Uterus (tissue), 2 donors: ENCODE measurements at regions not wholly inside any gene's neighbourhood (a gene's known extent, or its start where the extent isn't known, plus 50 kb on each side); places are given as distances from the start of the nearest gene placed in this dataset.

Experiments
- CTCF ChIP-seq, 4 experiments: fragments of 200-600 bp in 2 of 4; fragments of 450-650 bp in 2 of 4; sonication (generic) in 2 of 4; IDR thresholded peaks; one replicate each; pipeline ENCODE4 v1.5.1; 2016 to 2019; ENCODE audit warnings: antibody characterized with exemption in 4 of 4, mild to moderate bottlenecking in 2 of 4, moderate library complexity in 1 of 4
- POLR2A ChIP-seq, 2 donors: fragments of 450-650 bp; IDR thresholded peaks; one replicate each; pipeline ENCODE4 v1.6.1; 2016; ENCODE audit warnings: antibody characterized with exemption in 2 of 2, mild to moderate bottlenecking in 1 of 2, moderate library complexity in 1 of 2

DNA sequence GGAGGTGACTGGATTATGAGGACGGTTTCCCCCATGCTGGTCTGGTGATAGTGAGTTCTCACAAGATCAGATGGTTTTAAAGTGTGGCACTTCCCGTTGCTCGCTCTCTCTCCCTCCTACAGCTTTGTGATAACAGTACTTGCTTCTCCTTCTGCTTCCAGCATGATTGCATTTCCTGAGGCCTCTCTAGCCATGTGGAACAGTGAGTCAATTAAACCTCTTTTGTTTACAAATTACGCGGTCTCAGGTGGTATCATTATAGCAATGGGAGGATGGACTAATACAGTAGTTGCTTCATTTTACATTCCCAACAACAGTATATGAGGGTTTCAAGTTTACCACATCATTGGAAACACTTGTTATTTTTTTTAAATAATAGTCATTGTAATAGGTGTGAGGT lies 937.3 kb upstream of the ARRDC3 start:
- TF ChIP-seq CTCF (IDR thresholded peaks at IDR 0.05) (no peak), POLR2A (IDR thresholded peaks at IDR 0.05) (no peak)
